SK-N-MC (cell line): ENCODE measurements at regions not wholly inside any gene's neighbourhood (a gene's known extent, or its start where the extent isn't known, plus 50 kb on each side); places are given as distances from the start of the nearest gene placed in this dataset.

Source experiments
- EZH2 ChIP-seq: fragments of 200-600 bp; sonication (generic); IDR thresholded peaks from one replicate; pipeline ENCODE4 v1.6.1; 2017; ENCODE audit warnings: antibody characterized with exemption
- FOXP2 ChIP-seq: optimal IDR thresholded peaks from 2 replicates; pipeline ENCODE3; 2011; ENCODE audit warnings: mild to moderate bottlenecking, moderate library complexity; ENCODE audit not compliant: insufficient read depth; ENCODE audit errors: extremely low read length, control extremely low read depth
- POLR2AphosphoS5 ChIP-seq: IDR thresholded peaks from 2 replicates; pipeline ENCODE4 v1.6.1; 2012; ENCODE audit warnings: mild to moderate bottlenecking, low read depth, low read length, borderline replicate concordance

DNA sequence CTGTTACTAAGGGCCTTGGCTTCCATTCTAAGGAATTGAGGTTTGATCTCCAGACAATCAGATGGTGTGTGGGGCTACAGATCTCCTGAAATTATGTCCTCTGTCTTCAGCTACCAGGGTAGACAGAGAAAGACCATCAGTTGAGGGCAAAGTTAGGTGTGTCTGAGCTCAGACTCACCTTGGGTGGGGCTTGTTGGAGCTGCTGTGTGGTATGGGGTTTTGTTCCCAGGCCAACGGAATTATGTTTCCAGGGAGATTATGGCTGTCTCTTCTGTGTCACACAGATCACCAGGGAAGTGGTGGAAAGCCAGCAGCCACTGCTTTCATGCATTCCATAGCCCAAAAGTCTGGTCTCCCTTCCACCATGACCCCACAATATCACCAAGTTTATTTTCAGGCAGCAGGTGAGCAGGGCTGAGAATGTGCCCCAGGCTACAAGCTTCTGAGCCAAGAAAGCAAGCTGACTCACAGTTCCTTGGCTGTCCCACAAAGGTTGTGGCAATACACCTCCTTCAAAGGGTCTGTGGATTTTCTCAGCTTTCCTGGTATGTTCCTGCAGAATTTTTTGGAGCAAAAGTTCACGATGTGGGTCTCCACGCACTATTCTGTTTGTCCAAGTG, 714.9 kb downstream of the LUZP2 start:
- TF ChIP-seq POLR2AphosphoS5 (no peak), EZH2 (no peak), FOXP2 (no peak)
